SW480 (cell line): ENCODE measurements at regions not wholly inside any gene's neighbourhood (a gene's known extent, or its start where the extent isn't known, plus 50 kb on each side); places are given as distances from the start of the nearest gene placed in this dataset.

Source experiments
- DNase-seq: peaks from one replicate; pipeline ENCODE4 v3.0.0-alpha.2; 2016; ENCODE audit warnings: low spot score

DNA sequence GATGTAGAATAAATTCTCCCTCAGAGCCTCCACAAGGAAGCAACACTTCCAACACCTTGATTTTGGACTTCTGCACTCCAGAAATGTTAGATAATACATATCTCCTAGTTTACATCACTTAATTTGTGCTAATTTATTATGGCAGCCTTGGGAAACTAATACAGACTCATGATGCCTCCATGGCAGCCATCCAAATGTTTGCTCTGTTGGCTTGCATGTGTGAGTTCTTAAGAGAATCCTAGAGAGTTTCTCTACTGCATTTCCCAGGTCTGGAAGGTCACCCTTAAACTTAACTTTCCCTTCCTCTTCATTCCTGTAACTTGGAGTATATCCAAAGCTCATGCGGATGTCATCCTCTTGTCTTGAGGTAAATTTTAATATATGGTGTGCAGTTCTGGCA lies 956.1 kb downstream of the ADGRL3 start:
- no peak for DNase-seq

DNA sequence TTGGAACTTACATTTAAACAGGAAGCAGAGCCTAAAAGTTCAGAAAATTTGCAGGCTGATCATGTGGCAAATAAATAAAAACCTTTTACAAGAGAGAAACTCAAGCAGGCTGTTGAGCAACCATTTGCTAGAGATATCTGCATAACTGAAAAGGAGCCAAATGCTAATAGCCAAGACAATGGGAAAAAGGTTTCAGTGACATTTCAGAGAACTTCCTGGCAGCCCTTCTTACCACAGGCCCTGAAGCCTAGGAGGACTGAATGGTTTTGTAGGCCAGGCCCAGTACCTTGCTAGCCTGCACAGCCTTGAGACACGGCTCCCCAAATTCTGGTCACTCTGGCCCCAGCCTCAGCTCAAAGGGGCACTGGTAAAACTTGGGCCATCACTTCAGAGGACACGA lies 945.1 kb downstream of the ADGRL3 start:
- no peak for DNase-seq

DNA sequence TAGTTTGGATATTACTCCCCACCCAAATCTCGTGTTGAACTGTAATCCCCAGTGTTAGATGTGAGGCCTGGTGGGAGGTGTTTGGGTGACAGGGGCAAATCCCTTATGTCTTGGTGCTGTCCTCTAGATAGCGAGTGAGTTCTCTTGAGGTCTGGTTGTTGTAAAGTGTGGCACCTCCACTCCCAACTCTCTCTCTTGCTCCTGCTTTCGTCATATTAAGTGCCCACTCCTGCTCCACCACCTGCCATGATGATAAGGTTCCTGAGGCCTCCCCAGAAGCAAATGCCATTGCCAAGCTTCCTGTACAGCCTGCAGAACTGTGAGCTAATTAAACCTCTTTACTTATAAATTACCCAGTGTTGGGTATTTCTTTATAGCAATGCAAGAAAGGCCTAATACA lies 944.3 kb downstream of the ADGRL3 start:
- no peak for DNase-seq

DNA sequence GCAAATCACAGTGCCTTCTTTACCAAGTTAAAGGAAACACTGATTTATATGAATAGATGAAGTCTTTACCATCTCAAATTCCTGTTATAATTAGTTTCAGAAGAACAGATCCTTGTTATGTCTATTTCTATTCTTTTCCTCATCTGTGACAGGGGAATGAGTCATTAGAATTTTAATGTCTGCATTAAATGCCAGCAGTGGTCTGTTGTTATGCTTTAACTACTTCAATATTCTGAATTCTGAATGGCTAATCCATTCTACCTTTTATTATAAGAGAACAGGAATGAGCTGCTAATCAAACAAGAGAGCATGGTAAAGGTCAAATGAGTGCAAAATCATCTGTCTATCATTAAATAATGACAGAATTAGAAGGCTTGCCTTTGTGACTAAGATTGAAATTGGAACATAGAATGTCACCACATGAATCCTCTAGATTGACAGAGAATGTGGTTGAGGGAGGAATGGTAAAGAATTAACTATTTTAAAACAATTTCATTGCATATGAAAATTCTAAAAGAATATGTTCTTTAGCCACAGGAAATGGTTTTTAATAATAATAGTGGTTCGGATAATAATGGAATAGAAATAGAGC lies 935.5 kb downstream of the ADGRL3 start:
- no peak for DNase-seq

DNA sequence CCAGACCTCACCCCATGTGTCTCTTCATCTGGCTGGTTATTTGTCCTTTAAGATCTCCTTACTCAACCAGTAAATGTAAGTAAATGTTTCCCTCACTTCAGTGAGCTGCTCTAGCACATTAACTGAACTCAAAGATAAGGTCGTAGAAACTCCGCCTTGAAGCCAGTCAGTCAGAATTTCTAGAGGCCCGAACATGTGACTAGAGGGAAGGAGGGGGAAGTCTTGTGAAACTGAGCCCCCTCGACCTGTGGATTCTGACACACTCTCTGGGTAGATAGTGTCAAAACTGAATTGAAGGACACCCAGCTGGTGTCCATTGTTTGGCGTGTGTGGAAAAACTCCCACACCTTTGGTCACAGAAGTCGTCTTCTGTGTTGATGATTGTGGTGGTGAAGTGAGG lies 933.9 kb downstream of the ADGRL3 start:
- no peak for DNase-seq

DNA sequence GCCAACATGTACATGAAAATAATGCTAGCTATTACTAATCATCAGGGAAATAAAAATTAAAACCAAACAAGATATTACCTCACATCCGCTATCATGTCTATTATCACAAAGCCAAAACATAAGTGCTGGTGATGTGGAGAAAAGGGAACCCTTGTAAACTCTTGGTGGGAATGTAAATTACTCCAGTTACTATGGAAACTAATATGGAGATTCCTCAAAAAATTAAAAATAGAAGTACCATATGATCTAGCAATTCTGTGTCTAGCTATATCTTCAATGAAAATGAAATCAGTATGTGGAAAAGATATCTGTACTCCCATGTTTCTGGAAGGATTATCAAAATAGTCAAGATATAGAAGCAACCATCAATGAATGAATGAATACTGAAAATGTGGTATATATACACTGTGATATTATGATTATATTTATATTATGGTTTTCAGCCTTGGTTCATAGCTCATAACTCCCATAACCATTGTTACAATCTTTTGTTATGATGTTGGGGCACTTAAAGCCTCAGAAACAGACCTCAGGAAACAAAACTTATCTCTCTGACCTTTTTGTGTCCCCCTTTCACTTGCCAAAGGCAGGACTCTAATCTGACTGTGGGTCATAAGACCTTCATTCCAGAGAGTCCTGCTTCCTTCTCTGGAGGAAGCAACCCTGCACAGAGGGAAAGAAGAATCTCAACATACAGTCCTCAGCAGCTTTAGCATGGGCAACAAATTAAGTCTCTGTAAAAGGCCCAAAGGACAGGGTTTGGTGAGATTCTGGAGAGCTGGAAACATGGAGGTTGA lies 933.2 kb downstream of the ADGRL3 start:
- no peak for DNase-seq

DNA sequence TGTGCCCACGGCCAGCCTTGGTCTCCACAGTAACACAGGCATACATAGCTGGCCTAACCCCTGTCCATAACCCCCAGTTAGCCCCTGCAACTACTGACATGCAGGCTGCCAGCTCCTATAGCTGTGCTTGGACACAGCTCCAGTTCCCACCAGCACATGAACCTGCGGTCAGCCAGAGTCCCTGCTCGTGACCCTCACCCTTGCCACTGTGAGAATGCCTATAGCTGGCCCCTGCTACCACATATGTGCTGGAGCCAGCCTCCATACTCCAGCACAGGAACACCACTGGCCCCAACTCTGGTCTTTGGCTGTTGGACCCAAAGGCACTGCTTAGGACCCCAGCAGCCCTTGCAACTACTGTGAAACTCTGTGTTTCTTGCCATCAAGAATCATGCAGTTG lies 930.9 kb downstream of the ADGRL3 start:
- no peak for DNase-seq

DNA sequence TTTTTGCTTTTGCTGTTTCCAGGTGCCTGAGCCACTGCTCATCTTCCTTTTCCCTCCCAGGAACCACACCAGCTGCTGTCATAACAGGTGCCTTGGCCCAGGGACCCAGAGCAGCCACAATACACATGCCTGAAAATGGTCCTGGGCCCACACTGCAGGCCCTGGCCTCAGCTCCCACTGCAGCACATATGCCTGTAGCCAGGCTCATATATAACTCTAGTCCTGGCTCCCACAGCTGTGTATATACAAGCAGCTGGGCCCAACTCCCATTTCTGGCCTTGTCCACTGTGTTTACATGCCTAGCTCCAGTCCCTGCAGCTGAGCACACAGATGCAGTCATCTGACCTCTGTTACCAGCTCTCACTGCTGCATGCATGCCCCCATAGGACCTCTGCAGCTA lies 930.5 kb downstream of the ADGRL3 start:
- no peak for DNase-seq

DNA sequence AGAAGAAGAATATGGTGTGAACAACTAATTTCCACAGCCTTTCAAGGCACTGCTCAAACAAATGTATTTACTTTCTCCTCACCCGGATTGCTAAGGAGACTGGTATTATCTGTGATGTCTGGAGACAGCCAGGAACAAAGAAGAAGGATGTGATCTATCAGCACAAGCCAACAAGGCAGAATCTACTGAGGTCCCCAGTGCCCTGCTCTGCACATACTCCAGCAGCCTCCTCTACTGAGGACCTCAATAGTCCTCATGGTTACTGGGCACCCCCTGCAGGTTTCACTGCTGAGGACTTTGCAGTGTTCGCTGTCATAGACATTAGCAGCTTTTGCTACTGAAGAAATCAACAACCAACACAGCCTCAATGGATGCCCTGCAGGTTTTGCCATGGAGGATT lies 930.1 kb downstream of the ADGRL3 start:
- no peak for DNase-seq
